PC-3 (cell line): ENCODE measurements at regions not wholly inside any gene's neighbourhood (a gene's known extent, or its start where the extent isn't known, plus 50 kb on each side); places are given as distances from the start of the nearest gene placed in this dataset.
"Not testable (repeated sequence)": the region's sequence is repeated elsewhere in the genome, so short reads cannot be mapped to it uniquely, and the experiment has no call there.

ENCODE experiments used
- CTCF ChIP-seq: fragments of 300-600 bp; sonication (generic); conservative IDR thresholded peaks from 2 replicates; pipeline ENCODE4 v1.5.1; 2017; ENCODE audit warnings: antibody characterized with exemption, low read depth, mild to moderate bottlenecking, low read length
- EZH2 ChIP-seq: fragments of 300-600 bp; sonication (generic); IDR thresholded peaks from one replicate; pipeline ENCODE4 v1.6.1; 2017; ENCODE audit warnings: antibody characterized with exemption, mild to moderate bottlenecking, low read length; ENCODE audit not compliant: unreplicated experiment
- EZH2phosphoT487 ChIP-seq: fragments of 300-600 bp; sonication (generic); IDR thresholded peaks from 2 replicates; pipeline ENCODE4 v1.6.1; 2018; ENCODE audit warnings: mild to moderate bottlenecking, antibody characterized with exemption, low read length, borderline replicate concordance

DNA sequence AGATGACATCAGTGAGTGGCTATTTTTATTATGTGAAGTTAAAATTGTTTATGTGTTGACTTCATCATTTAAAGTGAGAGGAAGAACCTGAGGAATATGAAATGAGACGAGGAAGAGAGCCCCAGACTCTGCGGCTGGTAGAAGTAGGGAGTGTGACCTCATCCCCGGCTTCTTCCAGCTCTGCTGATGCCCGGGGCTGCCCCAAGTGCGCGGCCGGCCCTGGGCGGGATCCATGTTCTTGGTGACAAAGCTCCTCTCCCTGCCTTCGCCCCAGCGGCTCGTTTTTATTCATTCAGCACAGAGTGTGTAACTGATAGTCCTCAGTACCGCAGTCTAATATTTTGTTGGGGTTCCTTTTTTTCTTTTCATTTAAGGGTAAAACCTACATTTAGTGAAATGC, 185.5 kb upstream of the GOLGA6L22 start:
- TF ChIP-seq CTCF, EZH2, EZH2phosphoT487: not testable (repeated sequence)
